ENCODE measurements at regions not wholly inside any gene's neighbourhood (a gene's known extent, or its start where the extent isn't known, plus 50 kb on each side); places are given as distances from the start of the nearest gene placed in this dataset.

- Histone ChIP-seq H3K4ac (ENCODE audit: low read depth, low read length) (no peak overlapping the region), H3K27me3 (ENCODE audit: control insufficient read depth, insufficient read depth, low read length) (no peaks in the 10 kb centered on the region), H3K23ac (ENCODE audit: low read depth, low read length) (no peak overlapping the region), H3K27ac (ENCODE audit: insufficient read depth, low read length) (no peak overlapping the region), H3K79me1 (ENCODE audit: low read depth in 1 of 2, low read length in 2 of 2) (no peaks in the 10 kb centered on the region), H3K36me3 (ENCODE audit: control insufficient read depth, insufficient read depth, low read length) (no peaks in the 10 kb centered on the region), H3K14ac (replicated peaks; ENCODE audit: low read depth, low read length) (no peak overlapping the region), H2BK120ac (ENCODE audit: low read depth, low read length) (no peak overlapping the region), H2BK15ac (ENCODE audit: low read depth, low read length) (no peak overlapping the region), H3K4me1 (ENCODE audit: control insufficient read depth, insufficient read depth, low read length) (peaks cover 3% of the 10 kb centered on the region; the same call in 1 of the 2 replicates), H3K56ac (ENCODE audit: extremely low read depth, insufficient read depth, low read length) (no peak overlapping the region), H2BK20ac (ENCODE audit: low read depth, low read length) (no peak overlapping the region), H4K5ac (ENCODE audit: low read depth, low read length) (no peak overlapping the region), H2AK5ac (ENCODE audit: low read depth, low read length) (no peak overlapping the region; the same call in 1 of the 2 replicates), H2AFZ (replicated peaks; ENCODE audit: low read length, poor library complexity) (no peak overlapping the region), H3K18ac (ENCODE audit: low read depth, low read length) (no peak overlapping the region), H4K91ac (ENCODE audit: insufficient read depth, low read depth, low read length) (no peak overlapping the region), H3K9me3 (ENCODE audit: control insufficient read depth, insufficient read depth, low read length) (no peaks in the 10 kb centered on the region), H2AK9ac (replicated peaks; ENCODE audit: low read depth, low read length, poor library complexity) (no peak overlapping the region), H2BK5ac (ENCODE audit: low read depth, low read length, poor library complexity, severe bottlenecking) (no peak overlapping the region), H3K9me1 (ENCODE audit: insufficient read depth, low read length) (peaks cover 3% of the 10 kb centered on the region; the same call in 1 of the 2 replicates), H3K4me3 (ENCODE audit: insufficient read depth, low read depth, low read length) (no peak overlapping the region), H4K20me1 (ENCODE audit: insufficient read depth, low read length) (no peaks in the 10 kb centered on the region), H4K8ac (ENCODE audit: low read depth in 2 of 2, low read length in 2 of 2) (no peak overlapping the region), H3K4me2 (ENCODE audit: low read depth, low read length) (no peak overlapping the region), H3K9ac (ENCODE audit: low read depth, low read length) (no peak overlapping the region)
- in situ Hi-C loops (cut with MboI; ENCODE audit: low sequenced_read_pairs) (no loop called here), intact Hi-C loops (cut with micrococcal nuclease) (loop anchor here (5.0 kb wide), 1 partner anchor 51 kb away; no protein-coding TSS in a partner anchor), dilution Hi-C loops (cut with HindIII; ENCODE audit: low sequenced_read_pairs, unreplicated experiment) (no loop called here)
- TF ChIP-seq POLR2A (IDR thresholded peaks at IDR 0.05; ENCODE audit: low read depth, low read length) = no peak
- TF ChIP-seq RFX5 (IDR thresholded peaks at IDR 0.05; ENCODE audit: low read depth, low read length) = no peak
- no peak for TF ChIP-seq CTCF (conservative IDR thresholded peaks at IDR 0.05; ENCODE audit: low read depth, low read length)
- TF ChIP-seq USF2 (IDR thresholded peaks at IDR 0.05; ENCODE audit: low read depth, low read length) = no peak
- no peak for TF ChIP-seq NFE2L2 (IDR thresholded peaks at IDR 0.05; ENCODE audit: low read depth, low read length)
- no peak for TF ChIP-seq ELK1 (IDR thresholded peaks at IDR 0.05; ENCODE audit: borderline replicate concordance, low read depth, low read length)
- WGBS, 2 experiments (ENCODE audit: extremely low coverage in 2 of 2, insufficient read length in 1 of 2) = 100% methylated on average over 2 of the region's 17 CpGs
- ATAC-seq (ENCODE audit: low read depth) = no peak
- POLR2A ChIA-PET (ENCODE audit: unreplicated experiment) = no interaction called here
- no TSS peak for BruUV-seq (replicated peaks)
- CTCF ChIA-PET = no interaction called here
- DNase-seq = no peak
Measured at GRCh38 chr20:53693262-53693871, 99.7 kb upstream of the ZNF217 start.

Measured in IMR-90 (cell line).